ENCODE measurements at regions not wholly inside any gene's neighbourhood (a gene's known extent, or its start where the extent isn't known, plus 50 kb on each side); places are given as distances from the start of the nearest gene placed in this dataset.

GRCh38 chr9:13354733-13355132 lies 75.2 kb upstream of the MPDZ start:
- TF ChIP-seq, protein P1, sequence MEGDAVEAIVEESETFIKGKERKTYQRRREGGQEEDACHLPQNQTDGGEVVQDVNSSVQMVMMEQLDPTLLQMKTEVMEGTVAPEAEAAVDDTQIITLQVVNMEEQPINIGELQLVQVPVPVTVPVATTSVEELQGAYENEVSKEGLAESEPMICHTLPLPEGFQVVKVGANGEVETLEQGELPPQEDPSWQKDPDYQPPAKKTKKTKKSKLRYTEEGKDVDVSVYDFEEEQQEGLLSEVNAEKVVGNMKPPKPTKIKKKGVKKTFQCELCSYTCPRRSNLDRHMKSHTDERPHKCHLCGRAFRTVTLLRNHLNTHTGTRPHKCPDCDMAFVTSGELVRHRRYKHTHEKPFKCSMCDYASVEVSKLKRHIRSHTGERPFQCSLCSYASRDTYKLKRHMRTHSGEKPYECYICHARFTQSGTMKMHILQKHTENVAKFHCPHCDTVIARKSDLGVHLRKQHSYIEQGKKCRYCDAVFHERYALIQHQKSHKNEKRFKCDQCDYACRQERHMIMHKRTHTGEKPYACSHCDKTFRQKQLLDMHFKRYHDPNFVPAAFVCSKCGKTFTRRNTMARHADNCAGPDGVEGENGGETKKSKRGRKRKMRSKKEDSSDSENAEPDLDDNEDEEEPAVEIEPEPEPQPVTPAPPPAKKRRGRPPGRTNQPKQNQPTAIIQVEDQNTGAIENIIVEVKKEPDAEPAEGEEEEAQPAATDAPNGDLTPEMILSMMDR (IDR thresholded peaks at IDR 0.05) = no peak
- TF ChIP-seq POLR2AphosphoS5 (IDR thresholded peaks at IDR 0.05) (no peak), POLR2A (IDR thresholded peaks at IDR 0.05) (no peak), EP300 (IDR thresholded peaks at IDR 0.05) (no peak)
